ENCODE measurements at regions not wholly inside any gene's neighbourhood (a gene's known extent, or its start where the extent isn't known, plus 50 kb on each side); places are given as distances from the start of the nearest gene placed in this dataset.
"Not testable (repeated sequence)": the region's sequence is repeated elsewhere in the genome, so short reads cannot be mapped to it uniquely, and the experiment has no call there.

DNA sequence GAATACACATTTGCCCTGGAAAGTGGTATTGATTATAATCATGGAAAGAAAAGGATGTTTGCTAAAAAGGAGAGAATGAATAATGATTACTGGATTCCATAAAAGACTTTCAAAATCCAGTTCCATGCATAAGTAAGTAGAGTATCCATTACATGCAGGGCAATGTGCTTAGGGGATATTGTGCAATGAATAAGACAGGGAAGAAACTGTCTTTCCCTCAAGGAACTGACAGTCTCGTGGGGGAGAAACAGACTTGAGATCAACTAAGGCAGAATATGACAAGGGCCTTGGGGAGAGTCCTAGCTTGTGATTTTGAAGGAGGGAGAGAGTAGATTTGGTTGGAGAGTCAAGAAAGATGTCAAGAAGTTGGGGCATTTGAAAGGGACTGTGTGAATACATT lies 130.6 kb downstream of the SPP2 start:
- DNase-seq: no peak

GRCh38 chr2:234179031-234179363 lies 128.5 kb downstream of the SPP2 start:
- DNase-seq: no peak

GRCh38 chr2:234178330-234179030 lies 128.0 kb downstream of the SPP2 start:
- no peak for DNase-seq

GRCh38 chr2:234175649-234176048 lies 125.1 kb downstream of the SPP2 start:
- DNase-seq: no peak

DNA sequence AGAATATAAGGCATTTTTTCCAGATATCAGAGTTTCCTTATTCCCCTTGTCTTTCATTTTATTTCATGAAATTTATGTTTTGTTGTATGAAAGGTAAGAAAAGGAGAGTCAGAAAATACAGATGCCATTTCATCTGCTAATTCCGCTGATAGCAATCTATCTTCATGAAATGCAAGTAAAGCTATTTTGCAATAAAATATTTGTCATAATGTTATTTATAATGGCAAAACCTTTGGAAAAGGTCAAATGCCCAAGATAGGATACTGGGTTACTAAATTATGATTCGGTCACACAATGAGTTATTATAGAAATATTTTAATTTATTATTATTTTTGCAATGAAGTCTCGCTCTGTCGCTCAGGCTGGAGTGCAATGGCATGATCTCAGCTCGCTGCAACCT lies 124.2 kb downstream of the SPP2 start:
- DNase-seq: no peak

DNA sequence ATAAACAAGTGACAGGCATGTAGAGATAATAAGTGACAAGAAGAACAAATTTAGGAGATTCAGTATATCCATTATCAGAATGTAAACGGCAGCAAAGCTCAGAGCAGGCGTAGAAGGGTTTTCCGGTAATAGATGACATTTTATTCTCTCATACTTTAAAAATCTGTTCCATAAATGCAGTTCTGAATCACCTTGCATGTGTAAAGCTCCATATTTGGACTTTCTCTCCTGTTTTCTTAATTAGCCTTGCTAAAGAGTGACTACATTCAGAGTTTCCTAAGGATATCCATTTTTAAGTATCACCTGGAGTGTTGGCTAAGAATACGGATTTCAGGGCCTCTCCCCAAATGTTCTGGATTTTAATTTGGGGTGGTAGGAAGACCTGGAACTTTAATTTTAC lies 122.0 kb downstream of the SPP2 start:
- DNase-seq: no peak

- no peak for DNase-seq
Observed at GRCh38 chr2:234172066-234172465, 121.6 kb downstream of the SPP2 start.

GRCh38 chr2:234171666-234172065 lies 121.2 kb downstream of the SPP2 start:
- no peak for DNase-seq

DNA sequence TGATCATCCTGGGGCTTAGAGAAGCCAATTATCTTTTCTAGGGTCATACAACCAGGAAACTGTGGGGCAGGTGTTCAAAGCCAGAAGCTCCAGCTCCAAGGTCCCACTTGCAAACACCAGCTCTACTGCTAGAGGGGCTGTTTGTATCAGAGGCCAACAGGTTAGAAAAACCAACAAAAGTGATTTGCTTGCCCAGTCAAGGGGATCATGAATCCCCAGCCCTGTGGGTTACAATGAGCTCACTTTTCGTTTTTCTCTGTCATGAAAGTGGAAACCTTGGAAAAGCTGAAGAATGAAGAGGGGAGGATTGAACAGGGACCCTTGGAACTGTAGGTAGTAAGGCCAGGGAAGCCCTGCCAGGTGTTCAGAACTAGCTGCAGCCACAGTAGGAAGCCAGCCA lies 119.2 kb downstream of the SPP2 start:
- DNase-seq: no peak

- not testable (repeated sequence) for DNase-seq
Observed at GRCh38 chr2:234168605-234169570, 118.4 kb downstream of the SPP2 start.

- no peak for DNase-seq
Observed at GRCh38 chr2:234166531-234166930, 116.0 kb downstream of the SPP2 start.

DNA sequence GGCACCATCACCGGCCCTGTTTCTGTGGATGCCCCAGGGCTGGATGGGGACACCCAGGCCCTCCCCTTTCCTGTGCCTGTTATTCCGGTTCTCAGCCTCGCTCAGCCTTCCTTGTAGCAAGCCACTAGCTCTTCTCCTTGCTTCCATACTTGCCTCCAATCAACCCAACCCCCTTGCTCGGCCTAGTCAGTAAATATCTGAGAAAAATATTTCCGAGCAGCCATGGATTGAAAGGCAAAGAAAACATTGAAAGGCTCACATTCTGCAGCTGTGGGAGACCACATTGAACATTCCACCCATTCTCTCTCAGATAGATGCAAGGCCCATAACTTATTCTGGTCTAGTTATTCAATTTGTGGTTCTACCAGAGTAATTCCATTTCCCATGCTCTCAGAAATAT lies 114.9 kb downstream of the SPP2 start:
- no peak for DNase-seq

DNA sequence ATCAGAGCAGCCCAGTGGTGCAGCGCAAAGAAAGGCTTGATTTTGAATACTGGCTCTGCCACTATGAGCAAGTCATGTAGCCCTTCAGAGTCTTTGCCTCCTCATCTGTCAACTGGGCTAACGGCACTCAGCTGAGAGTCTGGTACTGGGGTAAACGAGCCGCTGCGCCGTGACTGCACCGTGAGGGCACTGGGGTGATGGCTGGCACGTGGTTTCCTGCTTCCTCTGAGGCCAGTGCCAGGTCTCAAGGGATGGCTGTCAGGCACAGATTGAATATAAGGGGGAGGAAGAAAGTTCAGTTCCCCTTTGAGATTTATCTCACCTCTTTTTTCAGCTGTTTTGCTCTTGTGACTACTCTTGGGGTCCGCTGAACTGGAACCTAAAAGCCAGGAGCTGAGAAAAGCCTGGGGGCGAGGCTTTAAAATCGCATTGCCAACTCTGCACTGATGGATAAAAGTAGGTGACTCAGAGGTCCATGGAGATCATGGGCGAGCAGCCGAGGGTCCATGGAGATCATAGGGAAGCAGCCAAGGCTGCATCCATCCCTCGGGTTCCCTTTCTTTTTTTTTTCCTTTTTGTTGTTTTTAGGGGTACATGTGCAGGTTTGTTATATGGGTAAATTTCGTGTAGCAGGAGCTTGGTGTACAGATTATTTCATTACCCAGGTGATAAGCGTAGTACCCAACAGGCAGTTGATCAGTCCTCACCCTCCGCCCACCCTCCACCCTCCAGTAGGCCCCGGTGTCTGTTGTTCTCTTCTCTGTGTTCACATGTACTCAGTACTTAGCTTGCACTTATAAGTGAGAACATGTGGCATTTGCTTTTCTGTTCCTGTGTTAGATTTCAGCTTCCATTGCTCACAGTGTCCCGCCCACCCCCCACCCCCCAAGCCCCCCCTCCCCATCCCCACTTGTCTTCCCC lies 114.3 kb downstream of the SPP2 start:
- DNase-seq: peak; percentile 60

- DNase-seq: no peak
Observed at GRCh38 chr2:234163510-234164045, 113.1 kb downstream of the SPP2 start.

- no peak for DNase-seq
Observed at GRCh38 chr2:234162861-234163260, 112.4 kb downstream of the SPP2 start.

DNA sequence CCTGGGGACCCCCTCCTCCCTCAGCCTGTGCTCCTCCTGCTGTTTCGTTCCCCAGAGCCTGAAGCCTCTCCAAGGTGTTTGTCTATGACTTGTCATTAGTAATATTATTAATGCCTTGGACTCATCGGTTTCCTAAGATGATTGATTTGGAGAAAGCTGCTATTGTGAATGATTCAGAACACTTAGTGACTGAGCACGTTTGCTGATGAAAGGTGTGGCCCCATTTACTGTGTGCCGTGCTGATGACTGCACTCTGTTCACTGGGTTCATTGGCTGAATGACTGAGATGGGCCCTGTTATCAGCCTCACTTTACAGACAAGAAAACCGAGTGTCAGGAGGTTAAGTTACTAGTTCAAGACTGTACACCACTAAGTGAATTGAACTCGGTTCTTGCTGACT lies 111.4 kb downstream of the SPP2 start:
- DNase-seq: no peak

DNA sequence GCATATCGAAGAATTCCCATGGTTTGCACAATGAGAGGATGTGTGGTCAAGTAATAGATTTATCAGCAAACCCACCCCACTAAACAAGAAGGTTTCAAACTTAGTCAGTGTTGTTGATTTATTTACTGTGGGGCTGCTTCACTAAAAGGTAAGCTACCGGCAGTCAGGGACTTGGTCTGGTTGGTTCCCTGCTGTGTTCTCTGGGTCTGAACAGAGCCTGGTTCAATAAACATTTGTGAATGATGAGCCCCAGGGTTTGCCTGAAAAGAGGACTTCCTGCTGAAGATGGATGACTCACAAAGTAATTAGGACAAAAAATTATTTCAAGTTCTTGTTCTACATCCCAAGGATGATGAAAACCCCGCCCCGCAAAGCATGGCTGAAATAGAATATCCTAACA lies 108.3 kb downstream of the SPP2 start:
- no peak for DNase-seq

DNA sequence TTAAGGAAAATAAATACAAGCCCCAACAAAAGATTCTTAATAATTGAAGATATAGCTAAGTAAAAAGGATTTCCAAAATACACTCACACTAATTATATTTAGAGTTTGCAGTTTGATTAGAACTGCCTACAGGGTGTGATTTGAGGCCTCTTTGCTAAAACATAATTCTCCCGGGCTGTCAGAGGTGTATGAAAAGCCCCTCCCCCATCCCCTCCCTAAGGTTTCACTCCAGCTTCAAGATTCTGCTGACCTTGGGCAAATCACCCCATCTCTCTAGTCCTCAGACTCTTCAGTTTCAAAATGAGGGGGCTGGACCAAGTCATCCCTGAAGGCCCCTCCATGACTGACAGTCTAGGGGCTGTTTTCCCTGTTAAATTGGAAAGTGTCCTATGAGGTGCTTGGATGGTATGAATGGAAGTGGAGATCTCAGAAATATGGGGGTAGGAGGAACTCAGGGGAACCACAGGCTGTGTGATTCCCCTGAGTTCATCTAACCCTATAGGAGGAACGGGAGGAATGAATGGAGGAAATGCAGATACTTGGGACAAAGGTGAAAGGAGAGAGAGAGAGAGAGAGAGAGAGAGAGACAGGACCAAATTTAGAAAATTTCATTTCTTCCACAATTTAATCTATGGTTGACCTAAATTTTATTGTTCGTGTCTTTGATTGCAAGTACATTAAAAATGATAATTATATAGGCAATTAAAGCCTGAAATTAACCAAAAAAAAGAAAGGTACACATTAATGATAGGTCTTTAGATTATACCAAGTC lies 107.5 kb downstream of the SPP2 start:
- DNase-seq: no peak

- DNase-seq: no peak
Observed at GRCh38 chr2:234156326-234156725, 105.8 kb downstream of the SPP2 start.

- not testable (repeated sequence) for DNase-seq
Observed at GRCh38 chr2:234152835-234153234, 102.3 kb downstream of the SPP2 start.

GRCh38 chr2:234147335-234147861 lies 96.9 kb downstream of the SPP2 start:
- DNase-seq: no peak

Measured in activated T-cell treated with anti-CD3 and anti-CD28 coated beads, Interleukin-2, amount 50 U/mL, for 1 hour (primary cell).